GM21737 (cell line): ENCODE measurements at regions not wholly inside any gene's neighbourhood (a gene's known extent, or its start where the extent isn't known, plus 50 kb on each side); places are given as distances from the start of the nearest gene placed in this dataset.

Source experiments
- ATAC-seq: cut with Tn5 transposase; IDR thresholded peaks from one replicate; pipeline ENCODE4 v1.9.1; 2021; ENCODE audit warnings: mild to moderate bottlenecking, moderate library complexity; ENCODE audit not compliant: unreplicated experiment

DNA sequence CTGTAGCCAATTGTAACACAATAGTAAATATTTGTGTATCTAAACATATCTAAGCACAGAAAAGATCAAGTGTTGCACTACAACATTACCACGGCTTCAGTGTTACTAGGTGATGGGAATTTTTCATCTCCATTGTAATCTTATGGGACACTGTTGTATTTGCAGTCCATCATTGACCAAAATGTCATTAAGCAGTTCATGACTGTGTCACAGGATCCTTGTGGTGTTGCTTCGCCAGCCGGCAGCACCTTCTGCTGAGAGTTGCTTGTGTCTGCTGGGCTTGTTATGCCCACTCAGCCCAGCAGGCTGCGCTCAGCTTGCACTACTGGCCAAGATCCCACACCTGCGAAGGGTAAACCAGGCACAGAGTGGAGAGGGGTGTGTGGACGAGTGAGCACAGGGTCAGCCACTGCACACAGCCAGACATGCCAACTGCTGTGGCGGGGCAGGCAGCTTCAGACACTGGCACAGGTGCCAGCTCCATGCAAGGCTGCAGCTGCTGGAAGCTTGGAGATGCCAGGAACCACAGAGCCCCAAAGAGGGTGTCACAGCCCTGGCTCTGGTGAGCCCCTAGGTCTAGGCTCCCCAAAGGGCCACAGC is 273.7 kb downstream of the CETN3 start:
- no peak for ATAC-seq

DNA sequence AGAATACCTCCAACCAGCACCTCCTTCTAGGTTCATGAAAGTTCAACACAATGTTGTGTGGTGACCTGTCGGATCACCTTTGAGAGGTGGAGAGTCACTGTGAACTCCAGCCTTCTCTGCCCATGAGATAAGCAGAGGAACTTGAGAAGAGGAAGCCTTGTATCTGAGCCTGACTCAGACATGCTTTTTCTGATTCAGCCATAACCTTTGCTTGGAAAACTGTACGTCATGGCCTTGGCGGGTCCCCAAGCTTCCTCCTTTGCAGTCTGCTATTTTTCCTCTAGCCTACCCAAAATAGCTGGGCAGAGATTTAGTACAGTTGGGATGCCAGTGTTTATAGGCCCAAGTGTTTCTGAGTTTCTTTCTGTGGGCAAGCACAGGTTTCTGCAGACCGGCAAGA is 274.7 kb downstream of the CETN3 start:
- no peak for ATAC-seq

DNA sequence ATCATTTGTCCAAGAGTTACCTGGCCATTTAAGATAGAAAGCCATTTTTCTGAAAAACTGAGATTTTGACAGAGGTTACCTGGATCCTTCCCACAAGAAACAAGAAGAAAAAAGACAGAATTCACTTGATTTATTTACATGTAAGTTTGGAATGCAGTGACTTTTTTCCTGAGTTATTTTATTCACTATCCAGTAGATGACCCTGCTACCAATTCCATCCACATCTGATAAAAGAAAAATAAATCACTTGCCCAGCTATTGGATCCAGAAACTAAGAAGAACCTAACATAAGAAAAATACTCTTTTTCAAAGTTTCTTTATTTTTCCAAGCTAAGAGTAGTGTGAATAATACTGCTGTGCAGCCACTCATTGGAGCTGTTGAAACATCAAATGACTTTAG is 275.2 kb downstream of the CETN3 start:
- no peak for ATAC-seq

DNA sequence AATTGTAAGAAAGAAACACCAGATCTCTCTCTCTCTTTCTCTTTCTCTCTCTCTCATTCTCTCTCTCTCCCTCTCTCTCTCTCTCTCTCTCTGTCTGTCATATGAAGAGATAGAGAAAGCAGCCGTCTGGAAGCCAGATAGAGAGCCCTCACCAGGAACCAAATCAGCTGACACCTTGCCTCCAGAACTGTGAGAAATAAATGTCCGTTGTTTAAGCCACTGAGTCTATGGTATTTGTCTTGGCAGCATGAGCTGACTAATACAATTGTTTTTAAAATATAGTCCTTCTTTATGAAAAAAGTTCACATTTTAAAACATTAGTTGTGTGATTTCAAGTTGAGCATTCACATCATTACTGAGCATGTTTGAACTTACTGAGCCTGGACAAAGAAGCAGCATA is 275.6 kb downstream of the CETN3 start:
- ATAC-seq, result no peak

DNA sequence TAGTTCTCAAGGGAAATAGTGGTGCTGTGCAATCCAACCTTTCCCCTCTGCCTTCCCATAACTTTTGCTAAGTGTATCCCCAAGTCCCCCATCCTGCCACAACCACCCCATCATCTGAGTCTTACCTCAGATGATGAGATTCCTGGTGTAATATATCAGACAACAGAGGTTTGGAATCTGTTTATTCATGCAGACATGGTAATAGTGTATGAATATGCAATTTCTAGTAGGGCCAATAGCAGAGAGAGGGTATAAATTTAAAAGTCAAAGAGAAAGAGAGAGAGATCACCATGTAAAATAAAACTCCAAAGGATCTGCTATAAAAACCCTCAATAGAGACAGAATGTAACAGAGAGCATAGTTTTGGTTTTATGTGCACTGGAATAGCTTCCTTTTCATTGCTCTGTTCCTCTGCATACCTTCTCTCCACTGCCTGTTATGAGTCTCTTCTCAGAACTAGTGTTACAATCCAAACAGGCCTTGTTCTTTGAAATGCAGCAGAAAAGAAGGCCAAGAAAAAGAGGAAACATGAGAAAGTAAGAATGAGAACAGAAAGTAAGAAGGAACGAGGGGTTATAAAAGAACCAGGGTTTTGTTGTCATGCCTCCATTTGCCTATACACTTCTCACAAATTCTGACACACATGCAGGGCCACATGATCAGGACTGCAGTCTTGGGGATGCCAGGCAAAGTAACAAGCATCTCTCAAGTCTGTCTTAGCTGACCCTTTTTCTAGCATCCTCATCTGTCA is 278.0 kb downstream of the CETN3 start:
- peak; percentile 71 for ATAC-seq

- no peak for ATAC-seq
Measured at GRCh38 chr5:90128551-90128950, 281.0 kb downstream of the CETN3 start.

DNA sequence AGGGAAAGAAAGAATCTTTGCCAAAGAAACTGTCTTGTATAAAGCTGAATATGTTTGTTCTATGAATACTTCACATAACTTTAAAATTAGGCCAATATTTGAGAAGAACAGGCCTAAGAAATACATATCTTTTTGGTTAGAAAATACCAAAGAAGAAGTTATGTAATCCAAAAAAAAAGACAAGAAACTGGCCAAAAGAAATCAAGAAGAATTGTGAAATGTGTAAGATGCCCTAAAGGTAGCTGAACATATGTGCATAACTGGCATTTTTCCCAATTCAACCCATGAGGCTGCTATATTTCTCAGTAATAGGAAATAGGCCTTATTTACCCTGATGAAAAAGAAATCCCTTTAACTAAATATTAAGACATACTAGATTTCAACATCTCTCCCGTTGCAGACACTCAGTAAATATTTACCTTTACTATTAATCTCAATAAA is 290.0 kb downstream of the CETN3 start:
- ATAC-seq, result no peak

GRCh38 chr5:90117005-90117404 is 292.6 kb downstream of the CETN3 start:
- no peak for ATAC-seq

- no peak for ATAC-seq
Measured at GRCh38 chr5:90113108-90113507, 296.4 kb downstream of the CETN3 start.

DNA sequence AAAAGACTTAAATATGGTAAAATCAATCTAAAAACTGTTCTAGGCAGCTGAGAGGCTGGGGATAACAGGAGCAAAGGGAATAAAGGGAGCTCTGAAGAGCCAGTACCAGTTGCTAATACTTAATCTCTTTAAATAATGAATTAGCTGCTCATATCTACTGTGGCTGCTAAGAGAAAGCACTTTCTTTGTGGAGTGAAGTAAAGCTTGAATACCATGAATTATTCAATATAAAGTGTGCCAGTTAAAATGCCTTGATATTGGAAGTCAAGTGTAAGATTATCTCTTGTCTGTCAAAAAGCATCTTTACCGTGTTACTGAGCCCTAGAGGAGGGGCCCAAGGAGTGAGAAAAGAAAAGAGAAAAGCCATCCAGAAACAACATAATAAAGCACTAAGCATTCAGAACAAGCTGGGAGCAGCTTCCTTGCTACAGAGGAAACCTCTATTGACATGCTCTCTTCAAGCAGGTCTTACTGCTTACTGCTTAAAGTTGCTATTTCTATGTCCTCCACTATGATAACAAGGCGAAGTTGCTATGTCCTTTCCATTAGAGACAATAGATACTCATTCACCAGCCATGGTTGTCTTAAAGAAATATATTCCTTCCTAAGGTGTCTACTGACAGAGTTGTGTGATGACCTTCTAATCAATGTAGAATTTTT is 297.4 kb downstream of the CETN3 start:
- ATAC-seq, result no peak

DNA sequence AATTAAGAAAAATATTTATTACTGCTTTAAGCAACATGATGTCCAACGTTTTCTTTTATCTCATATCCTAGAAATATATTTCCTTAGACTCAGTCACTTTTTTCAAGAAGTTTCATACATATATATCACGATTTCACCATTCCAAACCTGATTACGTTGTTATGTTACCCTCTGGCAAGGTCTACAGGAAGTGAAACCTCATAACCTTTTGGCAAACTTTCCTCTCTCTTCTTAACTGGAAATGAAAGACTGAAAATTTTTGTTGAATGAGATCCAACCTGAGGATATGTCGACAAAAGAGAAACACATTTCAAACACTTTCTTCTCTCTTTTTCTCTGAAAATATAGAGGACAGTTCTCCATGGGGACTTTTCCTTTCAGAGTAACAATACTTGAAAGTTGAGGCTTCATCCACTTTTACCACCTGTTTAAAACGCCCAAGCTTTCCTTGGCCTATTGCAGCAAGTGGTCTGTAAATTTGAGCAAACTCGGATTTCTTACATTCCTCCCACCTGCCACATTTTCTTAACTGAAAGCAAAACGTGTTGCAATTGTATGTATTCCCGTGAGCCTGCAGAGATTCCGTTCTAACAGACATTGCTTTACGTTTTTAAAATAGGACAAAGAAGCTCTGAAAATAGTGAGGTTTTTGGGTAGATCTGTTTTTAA is 298.1 kb downstream of the CETN3 start:
- no peak for ATAC-seq

DNA sequence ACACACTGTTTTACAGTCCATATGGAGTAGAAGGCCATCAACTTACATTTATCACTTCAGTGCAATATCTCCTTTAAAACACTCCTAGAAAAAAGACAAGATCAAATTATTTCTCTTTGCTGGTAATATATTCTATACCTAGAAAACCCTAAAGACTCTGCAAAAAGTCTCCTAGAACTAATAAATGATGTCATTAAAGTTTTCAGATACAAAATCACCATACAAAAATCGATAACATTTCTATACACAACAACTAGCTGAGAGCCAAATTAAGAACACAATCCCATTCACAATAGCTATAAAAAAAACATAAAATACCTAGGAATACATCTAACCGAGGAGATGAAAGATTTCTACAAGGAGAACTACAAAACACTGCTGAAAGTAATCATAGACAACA is 300.3 kb downstream of the CETN3 start:
- no peak for ATAC-seq

- no peak for ATAC-seq
Measured at GRCh38 chr5:90099099-90099498, 310.5 kb downstream of the CETN3 start.

GRCh38 chr5:90097082-90097477 is 312.5 kb downstream of the CETN3 start:
- ATAC-seq, result no peak

DNA sequence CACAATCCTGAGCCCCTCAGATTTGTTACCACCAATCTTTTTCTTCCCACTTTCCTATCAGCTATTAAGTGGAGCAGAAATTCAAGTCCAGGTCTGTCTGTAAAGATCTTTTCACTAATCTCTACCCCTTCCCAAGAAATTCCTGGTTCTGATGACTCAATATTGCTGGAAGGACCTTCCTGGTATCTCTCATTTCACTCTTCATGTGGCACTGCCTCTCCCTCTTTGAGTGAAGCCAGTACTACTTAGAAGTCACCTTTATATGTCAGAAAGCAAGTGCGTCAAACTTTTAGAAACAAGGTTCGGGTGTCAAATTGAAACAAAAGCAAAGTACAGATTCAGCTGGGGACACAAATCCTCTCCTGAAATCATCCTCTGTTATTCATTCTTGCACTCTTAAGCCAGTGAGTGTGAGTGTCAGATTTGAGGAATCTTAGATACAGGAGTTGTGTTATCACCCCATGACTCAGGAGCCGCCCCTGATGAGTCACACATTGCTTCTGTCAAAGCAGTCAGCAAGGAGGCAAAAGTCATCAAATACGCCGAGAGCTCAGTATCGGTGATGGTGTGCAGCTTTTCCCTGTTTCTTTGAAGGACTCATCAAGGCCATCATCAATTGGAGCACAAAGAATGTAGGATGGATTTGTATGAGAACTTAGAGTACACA is 313.0 kb downstream of the CETN3 start:
- ATAC-seq, result no peak

- ATAC-seq, result no peak
Measured at GRCh38 chr5:90095292-90096060, 314.1 kb downstream of the CETN3 start.

DNA sequence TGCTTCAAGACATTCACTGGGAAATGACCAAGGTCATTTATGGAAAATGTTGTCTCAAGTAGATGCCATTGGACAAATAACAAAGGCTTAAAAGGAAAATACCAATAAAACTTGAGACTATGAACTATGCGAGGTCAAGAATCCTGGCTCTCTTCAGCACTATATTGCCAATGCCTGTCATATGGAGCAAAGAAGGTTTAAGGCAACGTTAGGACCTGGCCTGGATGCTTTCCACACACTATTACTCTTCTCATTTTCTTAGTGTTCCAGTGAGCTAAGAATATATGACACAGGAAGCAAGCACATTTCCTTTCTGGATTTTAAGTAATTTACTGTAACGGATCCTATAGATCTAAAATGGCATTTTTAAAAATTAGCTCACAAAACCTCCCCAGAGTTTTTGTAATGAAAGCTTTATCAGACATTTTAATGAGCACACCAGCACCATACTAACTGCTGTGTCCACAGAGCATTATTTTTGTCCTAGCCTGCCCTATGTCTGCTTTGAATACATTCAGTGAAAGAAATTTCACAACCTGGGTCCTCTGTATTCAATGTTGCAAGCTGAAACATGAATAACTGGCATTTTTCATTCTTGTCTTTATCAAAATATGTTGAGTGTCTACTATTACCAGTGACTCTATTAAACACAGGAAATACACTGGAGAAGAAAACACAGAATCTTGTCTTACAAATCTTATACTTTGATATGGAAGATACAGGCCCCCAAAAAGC is 315.6 kb downstream of the CETN3 start:
- ATAC-seq, result no peak

DNA sequence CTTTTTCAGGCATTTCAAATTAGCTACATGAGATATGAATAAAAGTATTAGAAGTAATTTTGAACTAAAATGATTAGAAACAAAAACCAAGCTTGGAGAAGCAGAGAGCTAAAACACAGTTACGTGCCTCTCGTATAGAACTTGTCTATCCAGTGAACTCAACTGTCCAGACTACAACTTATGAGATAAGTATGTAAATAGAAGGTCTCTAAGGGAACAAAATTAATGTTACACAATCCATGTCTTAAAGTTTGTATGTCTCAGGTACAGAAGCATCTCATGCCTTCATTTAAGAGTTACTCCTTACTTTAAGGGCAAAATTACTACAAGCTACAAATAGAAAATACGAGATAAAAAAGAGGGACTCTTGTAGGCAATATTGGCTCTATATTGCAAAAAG is 316.8 kb downstream of the CETN3 start:
- ATAC-seq, result no peak

GRCh38 chr5:90084342-90084741 is 325.2 kb downstream of the CETN3 start:
- no peak for ATAC-seq
